GM12878 (cell line): ENCODE measurements at regions not wholly inside any gene's neighbourhood (a gene's known extent, or its start where the extent isn't known, plus 50 kb on each side); places are given as distances from the start of the nearest gene placed in this dataset.

Experiments used
- BHLHE40 ChIP-seq, 2 experiments: fragments of 450-650 bp in 1 of 2; IDR thresholded peaks; 2 replicates each; pipeline ENCODE4 v1.6.1; 2011 to 2017; ENCODE audit warnings: low read depth in 2 of 2, borderline replicate concordance in 1 of 2, improper control_type of control experiment in 1 of 2, low read length in 1 of 2, mild to moderate bottlenecking in 1 of 2
- CEBPB ChIP-seq, 2 experiments: fragments of 150-350 bp in 1 of 2; IDR thresholded peaks; 2 replicates each; pipeline ENCODE4 v1.6.1; 2012 to 2014; ENCODE audit warnings: low read depth in 2 of 2, low read length in 2 of 2, borderline replicate concordance in 1 of 2, inconsistent platforms in 1 of 2
- E2F8 ChIP-seq: fragments of 450-650 bp; IDR thresholded peaks from 2 replicates; pipeline ENCODE4 v1.6.1; 2018; ENCODE audit warnings: mild to moderate bottlenecking, low read depth, moderate library complexity; ENCODE audit not compliant: partially characterized antibody
- E4F1 ChIP-seq: fragments of 450-650 bp; IDR thresholded peaks from 2 replicates; pipeline ENCODE4 v1.6.1; 2018; ENCODE audit warnings: borderline replicate concordance, mild to moderate bottlenecking; ENCODE audit not compliant: partially characterized antibody
- HSF1 ChIP-seq: fragments of 150-350 bp; IDR thresholded peaks from 2 replicates; pipeline ENCODE4 v1.6.1; 2014; ENCODE audit warnings: mild to moderate bottlenecking, low read depth, low read length
- IKZF2 ChIP-seq, 2 experiments: fragments of 450-650 bp; IDR thresholded peaks; 2 replicates each; pipeline ENCODE4 v1.6.1; 2017; ENCODE audit warnings: mild to moderate bottlenecking in 2 of 2, moderate library complexity in 2 of 2
- LARP7 ChIP-seq: fragments of 450-650 bp; IDR thresholded peaks from 2 replicates; pipeline ENCODE4 v1.6.1; 2017; ENCODE audit warnings: mild to moderate bottlenecking
- POLR2AphosphoS5 ChIP-seq: IDR thresholded peaks from 2 replicates; pipeline ENCODE4 v1.6.1; 2011; ENCODE audit warnings: mild to moderate bottlenecking, low read length, inconsistent platforms
- RELB ChIP-seq: fragments of 450-650 bp; IDR thresholded peaks from 2 replicates; pipeline ENCODE4 v1.6.1; 2017; ENCODE audit warnings: low read depth, mild to moderate bottlenecking, moderate library complexity
- SP1 ChIP-seq: IDR thresholded peaks from one replicate; pipeline ENCODE4 v1.6.1; 2011; ENCODE audit warnings: low read depth, low read length
- TARDBP ChIP-seq: IDR thresholded peaks from 2 replicates; pipeline ENCODE4 v1.6.1; 2016; ENCODE audit warnings: borderline replicate concordance
- ZBTB4 ChIP-seq: fragments of 450-650 bp; formaldehyde crosslinking; IDR thresholded peaks from 2 replicates; pipeline ENCODE4 v1.4.0; 2022; ENCODE audit warnings: mild to moderate bottlenecking, moderate library complexity
- TF ChIP-seq, protein P1 (sequence below): IDR thresholded peaks from 2 replicates; pipeline ENCODE4 v1.6.1; 2011; ENCODE audit warnings: borderline replicate concordance, low read depth, mild to moderate bottlenecking, moderate library complexity, mixed read lengths, low read length; ENCODE audit not compliant: insufficient read depth; ENCODE audit errors: extremely low read length
- TF ChIP-seq, protein P2 (sequence below): IDR thresholded peaks from 2 replicates; pipeline ENCODE4 v1.6.1; 2011; ENCODE audit warnings: borderline replicate concordance, low read depth, mild to moderate bottlenecking, moderate library complexity, low read length; ENCODE audit not compliant: insufficient read depth, poor library complexity, severe bottlenecking

DNA sequence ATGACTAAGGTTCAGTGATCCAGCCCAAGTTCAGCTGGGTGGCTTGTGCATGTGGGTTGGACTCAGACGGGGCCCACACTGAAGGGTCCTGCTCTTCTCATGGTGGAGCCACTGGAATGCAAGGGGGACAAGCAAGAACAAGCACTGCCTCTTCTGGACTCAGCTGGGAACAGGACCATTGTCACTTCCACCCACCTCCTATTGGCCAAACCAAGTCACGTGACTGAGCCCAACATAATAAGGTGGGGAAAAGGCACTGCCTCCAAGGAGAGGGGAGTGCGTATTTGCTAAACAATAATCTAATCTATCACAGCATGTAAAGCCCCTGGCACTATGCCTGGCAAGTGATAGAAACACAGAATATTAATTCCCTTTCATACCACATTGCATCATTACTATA, 87.1 kb downstream of the CHST1 start (continued):
- TF ChIP-seq TARDBP (no peak), SP1 (no peak), POLR2AphosphoS5 (no peak), IKZF2 (IDR thresholded peaks at IDR 0.05) (no peak), CEBPB (IDR thresholded peaks at IDR 0.05; ENCODE audit: borderline replicate concordance in 1 of 2, low read depth in 2 of 2, low read length in 2 of 2) (no peak), HSF1 (no peak), LARP7 (no peak), ZBTB4 (CRISPR knock-in tag) (no peak), RELB (no peak), BHLHE40 (IDR thresholded peaks at IDR 0.05; ENCODE audit: borderline replicate concordance in 1 of 2, low read depth in 2 of 2, low read length in 1 of 2) (peak in 1 of 2 experiments; percentile 15; a peak in 1 of 4 replicates), E4F1 (no peak), E2F8 (no peak)
- TF ChIP-seq, protein P1, sequence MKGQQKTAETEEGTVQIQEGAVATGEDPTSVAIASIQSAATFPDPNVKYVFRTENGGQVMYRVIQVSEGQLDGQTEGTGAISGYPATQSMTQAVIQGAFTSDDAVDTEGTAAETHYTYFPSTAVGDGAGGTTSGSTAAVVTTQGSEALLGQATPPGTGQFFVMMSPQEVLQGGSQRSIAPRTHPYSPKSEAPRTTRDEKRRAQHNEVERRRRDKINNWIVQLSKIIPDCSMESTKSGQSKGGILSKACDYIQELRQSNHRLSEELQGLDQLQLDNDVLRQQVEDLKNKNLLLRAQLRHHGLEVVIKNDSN: peak; percentile 54
- TF ChIP-seq, protein P2, sequence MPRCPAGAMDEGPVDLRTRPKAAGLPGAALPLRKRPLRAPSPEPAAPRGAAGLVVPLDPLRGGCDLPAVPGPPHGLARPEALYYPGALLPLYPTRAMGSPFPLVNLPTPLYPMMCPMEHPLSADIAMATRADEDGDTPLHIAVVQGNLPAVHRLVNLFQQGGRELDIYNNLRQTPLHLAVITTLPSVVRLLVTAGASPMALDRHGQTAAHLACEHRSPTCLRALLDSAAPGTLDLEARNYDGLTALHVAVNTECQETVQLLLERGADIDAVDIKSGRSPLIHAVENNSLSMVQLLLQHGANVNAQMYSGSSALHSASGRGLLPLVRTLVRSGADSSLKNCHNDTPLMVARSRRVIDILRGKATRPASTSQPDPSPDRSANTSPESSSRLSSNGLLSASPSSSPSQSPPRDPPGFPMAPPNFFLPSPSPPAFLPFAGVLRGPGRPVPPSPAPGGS: no peak
